Mesenchymal stem cell (in vitro differentiated cells and primary cell): ENCODE measurements at regions not wholly inside any gene's neighbourhood (a gene's known extent, or its start where the extent isn't known, plus 50 kb on each side); places are given as distances from the start of the nearest gene placed in this dataset.

Experiments
- DNase-seq: peaks from one replicate; pipeline ENCODE4 v3.0.0-alpha.2; 2013
- H2AFZ ChIP-seq: one replicate; pipeline ENCODE4 v1.6.1; 2013; ENCODE audit warnings: low read depth, mild to moderate bottlenecking, control low read depth, inconsistent platforms, low read length, moderate library complexity
- H2AK5ac ChIP-seq: 2 replicates; pipeline ENCODE4 v1.6.1; 2013; ENCODE audit warnings: low read length, moderate library complexity, mild to moderate bottlenecking, inconsistent platforms; ENCODE audit not compliant: severe bottlenecking
- H2BK120ac ChIP-seq: one replicate; pipeline ENCODE4 v1.6.1; 2013; ENCODE audit warnings: low read depth, mild to moderate bottlenecking, inconsistent platforms, low read length, moderate library complexity
- H2BK12ac ChIP-seq, 2 experiments: one replicate each; pipeline ENCODE4 v1.6.1; 2013; ENCODE audit warnings: inconsistent platforms in 2 of 2, low read length in 2 of 2, mild to moderate bottlenecking in 2 of 2, moderate library complexity in 2 of 2, control low read depth in 1 of 2
- H2BK15ac ChIP-seq: one replicate; pipeline ENCODE4 v1.6.1; 2013; ENCODE audit warnings: mild to moderate bottlenecking, low read depth, inconsistent platforms; ENCODE audit not compliant: poor library complexity, severe bottlenecking
- H2BK5ac ChIP-seq: 2 replicates; pipeline ENCODE4 v1.6.1; 2013; ENCODE audit warnings: low read depth, mild to moderate bottlenecking, low read length, control low read depth, inconsistent platforms; ENCODE audit not compliant: poor library complexity, severe bottlenecking
- H3K14ac ChIP-seq, 2 experiments: one replicate each; pipeline ENCODE4 v1.6.1; 2013; ENCODE audit warnings: inconsistent platforms in 2 of 2, low read length in 2 of 2, control low read depth in 1 of 2, mild to moderate bottlenecking in 1 of 2, moderate library complexity in 1 of 2
- H3K18ac ChIP-seq, 2 experiments: one replicate each; pipeline ENCODE4 v1.6.1; 2013; ENCODE audit warnings: inconsistent platforms in 2 of 2, low read length in 2 of 2, control low read depth in 1 of 2, low read depth in 1 of 2, mild to moderate bottlenecking in 1 of 2
- H3K23ac ChIP-seq, 2 experiments: one replicate each; pipeline ENCODE4 v1.6.1; 2013; ENCODE audit warnings: inconsistent platforms in 2 of 2, low read length in 2 of 2, mild to moderate bottlenecking in 2 of 2, moderate library complexity in 2 of 2, control low read depth in 1 of 2
- H3K27ac ChIP-seq: 2 replicates; pipeline ENCODE4 v1.5.1; 2013; ENCODE audit warnings: mild to moderate bottlenecking, moderate library complexity, low read length, control low read depth, inconsistent platforms; ENCODE audit not compliant: poor library complexity, severe bottlenecking
- H3K27me3 ChIP-seq, 2 experiments: 2 replicates each; pipeline versions ENCODE4 v1.6.1 to v1.7.0; 2013; ENCODE audit warnings: low read length in 2 of 2, mild to moderate bottlenecking in 2 of 2, moderate library complexity in 2 of 2, control low read depth in 1 of 2, inconsistent platforms in 1 of 2; ENCODE audit not compliant: control insufficient read depth in 1 of 2, insufficient read depth in 1 of 2
- H3K36me3 ChIP-seq, 2 experiments: 2 replicates each; pipeline versions ENCODE4 v1.6.1 to v1.7.0; 2013; ENCODE audit warnings: low read length in 2 of 2, control low read depth in 1 of 2, inconsistent platforms in 1 of 2, low read depth in 1 of 2, mild to moderate bottlenecking in 1 of 2; ENCODE audit not compliant: insufficient read depth in 2 of 2, control insufficient read depth in 1 of 2
- H3K4ac ChIP-seq, 2 experiments: one replicate each; pipeline ENCODE4 v1.6.1; 2013; ENCODE audit warnings: inconsistent platforms in 2 of 2, low read length in 2 of 2, mild to moderate bottlenecking in 2 of 2, moderate library complexity in 2 of 2, control low read depth in 1 of 2, low read depth in 1 of 2
- H3K4me1 ChIP-seq: 2 replicates; pipeline ENCODE4 v1.6.1; 2013; ENCODE audit warnings: low read depth, low read length, control low read depth; ENCODE audit not compliant: control insufficient read depth, insufficient read depth
- H3K4me2 ChIP-seq: 2 replicates; pipeline ENCODE4 v1.6.1; 2013; ENCODE audit warnings: low read length, mild to moderate bottlenecking, inconsistent platforms; ENCODE audit not compliant: poor library complexity, severe bottlenecking
- H3K4me3 ChIP-seq, 2 experiments: 2 replicates each; pipeline versions ENCODE4 v1.5.1 to v1.7.0; 2013; ENCODE audit warnings: low read length in 2 of 2, mild to moderate bottlenecking in 2 of 2, control low read depth in 1 of 2, low read depth in 1 of 2; ENCODE audit not compliant: insufficient read depth in 1 of 2
- H3K79me1 ChIP-seq: replicated peaks from 2 replicates; pipeline ENCODE4 v1.6.1; 2013; ENCODE audit warnings: mild to moderate bottlenecking, control low read depth, low read length, inconsistent platforms; ENCODE audit not compliant: poor library complexity, severe bottlenecking
- H3K9ac ChIP-seq: 2 replicates; pipeline ENCODE4 v1.7.0; 2013; ENCODE audit warnings: mild to moderate bottlenecking, low read length, moderate library complexity
- H3K9me3 ChIP-seq: 2 replicates; pipeline ENCODE4 v1.7.0; 2013; ENCODE audit warnings: mild to moderate bottlenecking, low read length; ENCODE audit not compliant: control insufficient read depth
- H4K8ac ChIP-seq: one replicate; pipeline ENCODE4 v1.6.1; 2013; ENCODE audit warnings: inconsistent platforms, mild to moderate bottlenecking, low read length, moderate library complexity
- H4K91ac ChIP-seq: one replicate; pipeline ENCODE4 v1.6.1; 2013; ENCODE audit warnings: mild to moderate bottlenecking, low read length, inconsistent platforms
- WGBS: methylation state at CpG from one replicate; pipeline ENCODE4 v1.1.7; 2013; ENCODE audit warnings: mixed read lengths; 5-methylcytosine and 5-hydroxymethylcytosine counted together

GRCh38 chr14:94929354-94929753 is 159.4 kb upstream of the GSC start:
- no peak overlapping the region for H2BK5ac ChIP-seq
- H4K91ac ChIP-seq = no peak overlapping the region
- H3K27me3 ChIP-seq = peaks cover 0 to 11% of the 10 kb centered on the region in 2 experiments
- no peaks in the 10 kb centered on the region for H3K9me3 ChIP-seq
- DNase-seq = no peak
- H3K4ac ChIP-seq = no peak overlapping the region
- no peak overlapping the region for H2AK5ac ChIP-seq
- no peak overlapping the region for H3K14ac ChIP-seq
- H3K36me3 ChIP-seq = no peaks in the 10 kb centered on the region
- H3K4me3 ChIP-seq = no peak overlapping the region
- H2BK12ac ChIP-seq = no peak overlapping the region
- no peak overlapping the region for H2BK15ac ChIP-seq
- H3K27ac ChIP-seq = no peak overlapping the region
- no peak overlapping the region for H3K9ac ChIP-seq
- H2BK120ac ChIP-seq = no peak overlapping the region
- H3K4me2 ChIP-seq = no peak overlapping the region
- H3K23ac ChIP-seq = no peak overlapping the region
- H2AFZ ChIP-seq = no peak overlapping the region
- no peak overlapping the region for H4K8ac ChIP-seq
- H3K79me1 ChIP-seq = no peaks in the 10 kb centered on the region
- H3K4me1 ChIP-seq = no peaks in the 10 kb centered on the region
- 87% methylated on average over 3 of the region's 3 CpGs for WGBS
- H3K18ac ChIP-seq = no peak overlapping the region

- no peaks in the 10 kb centered on the region for H3K27me3 ChIP-seq
- H3K9me3 ChIP-seq = no peaks in the 10 kb centered on the region
- H3K14ac ChIP-seq = no peak overlapping the region
- H3K4me2 ChIP-seq = no peak overlapping the region
- H4K8ac ChIP-seq = no peak overlapping the region
- no peak overlapping the region for H2BK120ac ChIP-seq
- no peak for DNase-seq
- no peak overlapping the region for H2AK5ac ChIP-seq
- H3K4me1 ChIP-seq = no peaks in the 10 kb centered on the region
- 77% methylated on average over 9 of the region's 10 CpGs for WGBS
- no peak overlapping the region for H4K91ac ChIP-seq
- H3K36me3 ChIP-seq = no peaks in the 10 kb centered on the region
- no peak overlapping the region for H3K23ac ChIP-seq
- no peak overlapping the region for H3K27ac ChIP-seq
- H3K9ac ChIP-seq = no peak overlapping the region
- no peaks in the 10 kb centered on the region for H3K79me1 ChIP-seq
- no peak overlapping the region for H2BK12ac ChIP-seq
- H2AFZ ChIP-seq = no peak overlapping the region
- no peak overlapping the region for H3K18ac ChIP-seq
- H2BK15ac ChIP-seq = no peak overlapping the region
- H3K4me3 ChIP-seq = no peak overlapping the region
- H3K4ac ChIP-seq = no peak overlapping the region
- no peak overlapping the region for H2BK5ac ChIP-seq
Observed at GRCh38 chr14:94926176-94926575, 156.3 kb upstream of the GSC start.

- no peak overlapping the region for H3K23ac ChIP-seq
- no peak overlapping the region for H3K4me2 ChIP-seq
- no peaks in the 10 kb centered on the region for H3K27me3 ChIP-seq
- H4K91ac ChIP-seq = no peak overlapping the region
- no peak overlapping the region for H2BK5ac ChIP-seq
- H3K9ac ChIP-seq = no peak overlapping the region
- no peak overlapping the region for H3K4me3 ChIP-seq
- no peak overlapping the region for H2BK120ac ChIP-seq
- H3K9me3 ChIP-seq = no peaks in the 10 kb centered on the region
- DNase-seq = no peak
- no peak overlapping the region for H2AK5ac ChIP-seq
- H2BK12ac ChIP-seq = no peak overlapping the region
- H3K14ac ChIP-seq = no peak overlapping the region
- no peaks in the 10 kb centered on the region for H3K36me3 ChIP-seq
- no peak overlapping the region for H3K27ac ChIP-seq
- H3K18ac ChIP-seq = no peak overlapping the region
- H2AFZ ChIP-seq = no peak overlapping the region
- H3K4me1 ChIP-seq = no peaks in the 10 kb centered on the region
- H3K79me1 ChIP-seq = no peaks in the 10 kb centered on the region
- 97% methylated on average over 4 of the region's 4 CpGs for WGBS
- no peak overlapping the region for H2BK15ac ChIP-seq
- no peak overlapping the region for H4K8ac ChIP-seq
- no peak overlapping the region for H3K4ac ChIP-seq
Observed at GRCh38 chr14:94925416-94926173, 155.7 kb upstream of the GSC start.

GRCh38 chr14:94924189-94924588 is 154.3 kb upstream of the GSC start:
- no peaks in the 10 kb centered on the region for H3K4me1 ChIP-seq
- H2AFZ ChIP-seq = no peak overlapping the region
- H3K27me3 ChIP-seq = no peaks in the 10 kb centered on the region
- no peak overlapping the region for H2BK120ac ChIP-seq
- DNase-seq = no peak
- H2BK12ac ChIP-seq = no peak overlapping the region
- H3K9ac ChIP-seq = no peak overlapping the region
- H3K4ac ChIP-seq = no peak overlapping the region
- H3K79me1 ChIP-seq = no peaks in the 10 kb centered on the region
- H4K8ac ChIP-seq = no peak overlapping the region
- H3K18ac ChIP-seq = no peak overlapping the region
- no peak overlapping the region for H3K23ac ChIP-seq
- no peaks in the 10 kb centered on the region for H3K9me3 ChIP-seq
- no peak overlapping the region for H3K4me2 ChIP-seq
- no peaks in the 10 kb centered on the region for H3K36me3 ChIP-seq
- H4K91ac ChIP-seq = no peak overlapping the region
- no peak overlapping the region for H2BK15ac ChIP-seq
- H3K27ac ChIP-seq = no peak overlapping the region
- no peak overlapping the region for H2AK5ac ChIP-seq
- no peak overlapping the region for H2BK5ac ChIP-seq
- H3K14ac ChIP-seq = no peak overlapping the region
- 76% methylated on average over 4 of the region's 4 CpGs for WGBS
- no peak overlapping the region for H3K4me3 ChIP-seq
